CD4-positive, alpha-beta T cell (primary cell): ENCODE measurements at regions not wholly inside any gene's neighbourhood (a gene's known extent, or its start where the extent isn't known, plus 50 kb on each side); places are given as distances from the start of the nearest gene placed in this dataset.
A peak's percentile ranks its signal among the peaks of the same experiment; 100 is the strongest.

Source experiments
- ATAC-seq: fragments of 200-7000 bp; cut with Tn5 transposase; one replicate; pipeline ENCODE4 v1.10.0; 2022; ENCODE audit warnings: mild to moderate bottlenecking; ENCODE audit not compliant: poor library complexity
- CTCF ChIA-PET: fragments of 350-600 bp; sonication (Branson Sonifier 250); formaldehyde crosslinking; loops from one replicate; lab custom pipeline; 2021; ENCODE audit warnings: antibody characterized with exemption, inconsistent platforms; lab: Charles Lee
- POLR2A ChIA-PET: fragments of 350-600 bp; sonication (Branson Sonifier 250); formaldehyde crosslinking; loops from one replicate; lab custom pipeline; 2021; ENCODE audit warnings: antibody characterized with exemption, inconsistent platforms; lab: Charles Lee
- DNase-seq, 14 experiments: peaks; one replicate each; pipeline ENCODE4 v3.0.0-alpha.2; 2013 to 2020; ENCODE audit warnings: mixed read lengths in 2 of 14
- H3K27ac ChIP-seq, 2 donors: one replicate each; pipeline versions ENCODE4 v1.5.1 to v1.7.0; 2013; ENCODE audit warnings: low read length in 2 of 2, low read depth in 1 of 2, mild to moderate bottlenecking in 1 of 2
- H3K27me3 ChIP-seq, 2 experiments: 1 replicate in 1 of 2; 2 replicates in 1 of 2; pipeline versions ENCODE4 v1.6.1 to v1.7.0; 2013; ENCODE audit warnings: low read length in 2 of 2, control low read depth in 1 of 2, mild to moderate bottlenecking in 1 of 2, moderate library complexity in 1 of 2; ENCODE audit not compliant: insufficient read depth in 2 of 2, control insufficient read depth in 1 of 2
- H3K36me3 ChIP-seq: one replicate; pipeline ENCODE4 v1.6.1; 2013; ENCODE audit warnings: low read length, control low read depth; ENCODE audit not compliant: insufficient read depth
- H3K4me1 ChIP-seq: one replicate; pipeline ENCODE4 v1.6.1; 2013; ENCODE audit warnings: low read length, control low read depth; ENCODE audit not compliant: insufficient read depth
- H3K4me3 ChIP-seq: one replicate; pipeline ENCODE4 v1.5.1; 2013; ENCODE audit warnings: mild to moderate bottlenecking, low read length, moderate library complexity
- H3K9me3 ChIP-seq, 2 experiments: 1 replicate in 1 of 2; 2 replicates in 1 of 2; pipeline versions ENCODE4 v1.6.1 to v1.7.0; 2013; ENCODE audit warnings: low read length in 2 of 2, mild to moderate bottlenecking in 2 of 2, control low read depth in 1 of 2, moderate library complexity in 1 of 2; ENCODE audit not compliant: control insufficient read depth in 1 of 2, insufficient read depth in 1 of 2
- H3K27ac Mint-ChIP-seq: one replicate; pipeline ENCODE4 v1.8.0; 2020; ENCODE audit warnings: mixed read lengths
- H3K27me3 Mint-ChIP-seq: one replicate; pipeline ENCODE4 v1.8.0; 2021; ENCODE audit warnings: mixed read lengths
- H3K36me3 Mint-ChIP-seq: one replicate; pipeline ENCODE4 v1.8.0; 2021; ENCODE audit warnings: low read depth, mixed read lengths
- H3K4me1 Mint-ChIP-seq: one replicate; pipeline ENCODE4 v1.8.0; 2021; ENCODE audit warnings: low read depth, mixed read lengths
- H3K4me3 Mint-ChIP-seq: one replicate; pipeline ENCODE4 v1.8.0; 2020; ENCODE audit warnings: mild to moderate bottlenecking, mixed read lengths
- H3K9me3 Mint-ChIP-seq: one replicate; pipeline ENCODE4 v1.8.0; 2020; ENCODE audit warnings: mixed read lengths
- CTCF ChIP-seq: fragments of 200-600 bp; IDR thresholded peaks from one replicate; pipeline ENCODE4 v1.8.0; 2022; ENCODE audit warnings: antibody characterized with exemption, mild to moderate bottlenecking
- intact Hi-C, 2 experiments: fragments of 100-400 bp; cut with DNase I in 1 of 2; cut with micrococcal nuclease in 1 of 2; formaldehyde crosslinking; loops; one replicate each; pipeline versions ENCODE4 v1.15.1 to v1.9.0; 2023 to 2025; cut with DNase I, micrococcal nuclease

GRCh38 chr3:71987828-71988227, 202.9 kb upstream of the PROK2 start:
- intact Hi-C loops: no loop called here
- no peaks in the 10 kb centered on the region for H3K36me3 Mint-ChIP-seq
- ChIA-PET POLR2A (no interaction called here), CTCF (interaction anchor here (0.7 kb wide), 1 partner anchor 835 kb away, joined by 3 read pairs; no protein-coding TSS in a partner anchor)
- Histone ChIP-seq H3K27ac (no peak overlapping the region), H3K36me3 (no peaks in the 10 kb centered on the region), H3K9me3 (peaks cover 0 to 4% of the 10 kb centered on the region in 2 experiments), H3K4me3 (no peak overlapping the region), H3K4me1 (peaks cover 8% of the 10 kb centered on the region), H3K27me3 (no peaks in the 10 kb centered on the region)
- H3K27me3 Mint-ChIP-seq: no peaks in the 10 kb centered on the region
- no peak for TF ChIP-seq CTCF
- no peak for ATAC-seq
- peaks cover 14% of the 10 kb centered on the region for H3K4me1 Mint-ChIP-seq
- peak in 1 of 14 experiments; percentile 11 for DNase-seq
- H3K4me3 Mint-ChIP-seq: no peak overlapping the region
- H3K27ac Mint-ChIP-seq: no peak overlapping the region
- peaks cover 3% of the 10 kb centered on the region for H3K9me3 Mint-ChIP-seq

DNA sequence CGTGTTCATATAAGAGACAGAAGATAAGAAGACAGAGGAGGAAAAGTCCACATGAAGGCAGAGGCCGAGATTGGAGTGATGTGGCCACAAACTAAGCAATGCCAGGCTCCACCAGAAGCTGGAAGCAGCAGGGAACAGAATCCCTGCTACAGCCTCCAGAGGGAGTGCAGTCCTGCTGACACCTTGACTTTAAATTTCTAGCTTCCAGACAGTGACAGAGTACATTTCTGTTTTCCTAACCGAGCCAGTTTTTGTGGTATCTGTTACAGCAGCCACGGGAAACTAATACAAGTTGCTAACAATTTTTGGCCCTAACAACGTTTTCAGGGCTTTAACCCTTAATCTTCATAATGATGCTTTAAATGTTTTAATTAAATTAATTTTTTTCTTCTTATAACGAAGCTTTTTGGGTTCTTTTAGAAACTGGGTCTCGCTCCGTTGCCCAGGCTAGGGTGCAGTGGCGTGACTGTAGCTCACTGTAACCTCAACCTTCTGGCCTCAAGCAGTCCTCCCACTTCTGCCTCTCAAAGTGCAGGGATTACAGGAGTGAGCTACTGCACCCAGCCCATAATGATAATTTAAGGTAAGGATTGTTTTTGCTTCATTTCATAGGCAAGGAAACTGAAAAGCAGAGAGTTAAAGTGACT, 202.3 kb upstream of the PROK2 start:
- ATAC-seq (no peak), DNase-seq (no peak)
- Histone ChIP-seq H3K4me1 (peaks cover 8% of the 10 kb centered on the region), H3K9me3 (peaks cover 0 to 4% of the 10 kb centered on the region in 2 experiments), H3K27me3 (no peaks in the 10 kb centered on the region), H3K4me3 (no peak overlapping the region), H3K36me3 (no peaks in the 10 kb centered on the region), H3K27ac (no peak overlapping the region)
- ChIA-PET POLR2A (interaction anchor here (0.5 kb wide), 1 partner anchor 649 kb away, joined by 3 read pairs; no protein-coding TSS in a partner anchor), CTCF (interaction anchor here (0.7 kb wide), 1 partner anchor 836 kb away, joined by 3 read pairs; no protein-coding TSS in a partner anchor)
- intact Hi-C loops: no loop called here
- no peak for TF ChIP-seq CTCF
- no peaks in the 10 kb centered on the region for H3K27me3 Mint-ChIP-seq
- H3K36me3 Mint-ChIP-seq: no peaks in the 10 kb centered on the region
- H3K4me3 Mint-ChIP-seq: no peak overlapping the region
- H3K27ac Mint-ChIP-seq: no peak overlapping the region
- peaks cover 14% of the 10 kb centered on the region for H3K4me1 Mint-ChIP-seq
- peaks cover 3% of the 10 kb centered on the region for H3K9me3 Mint-ChIP-seq

GRCh38 chr3:71986606-71987005, 201.7 kb upstream of the PROK2 start:
- H3K27ac Mint-ChIP-seq: no peak overlapping the region
- Histone ChIP-seq H3K27ac (no peak overlapping the region), H3K4me1 (peaks cover 8% of the 10 kb centered on the region), H3K9me3 (peaks cover 0 to 4% of the 10 kb centered on the region in 2 experiments), H3K4me3 (no peak overlapping the region), H3K27me3 (no peaks in the 10 kb centered on the region), H3K36me3 (no peaks in the 10 kb centered on the region)
- no peaks in the 10 kb centered on the region for H3K27me3 Mint-ChIP-seq
- H3K36me3 Mint-ChIP-seq: no peaks in the 10 kb centered on the region
- H3K4me3 Mint-ChIP-seq: no peak overlapping the region
- DNase-seq (no peak), ATAC-seq (no peak)
- POLR2A ChIA-PET: interaction anchor here (0.5 kb wide), 1 partner anchor 649 kb away, joined by 3 read pairs; no protein-coding TSS in a partner anchor
- TF ChIP-seq CTCF: no peak
- intact Hi-C loops: no loop called here
- CTCF ChIA-PET: no interaction called here
- H3K9me3 Mint-ChIP-seq: peaks cover 3% of the 10 kb centered on the region
- H3K4me1 Mint-ChIP-seq: peaks cover 14% of the 10 kb centered on the region
